ENCODE measurements at regions not wholly inside any gene's neighbourhood (a gene's known extent, or its start where the extent isn't known, plus 50 kb on each side); places are given as distances from the start of the nearest gene placed in this dataset.
"Not testable (repeated sequence)": the region's sequence is repeated elsewhere in the genome, so short reads cannot be mapped to it uniquely, and the experiment has no call there.

GRCh38 chr18:41693008-41693407 is 262.0 kb upstream of the PIK3C3 start:
- DNase-seq (ENCODE audit: low spot score), result no peak

GRCh38 chr18:41690332-41691127 is 264.5 kb upstream of the PIK3C3 start:
- no peak for DNase-seq (ENCODE audit: low spot score)

DNA sequence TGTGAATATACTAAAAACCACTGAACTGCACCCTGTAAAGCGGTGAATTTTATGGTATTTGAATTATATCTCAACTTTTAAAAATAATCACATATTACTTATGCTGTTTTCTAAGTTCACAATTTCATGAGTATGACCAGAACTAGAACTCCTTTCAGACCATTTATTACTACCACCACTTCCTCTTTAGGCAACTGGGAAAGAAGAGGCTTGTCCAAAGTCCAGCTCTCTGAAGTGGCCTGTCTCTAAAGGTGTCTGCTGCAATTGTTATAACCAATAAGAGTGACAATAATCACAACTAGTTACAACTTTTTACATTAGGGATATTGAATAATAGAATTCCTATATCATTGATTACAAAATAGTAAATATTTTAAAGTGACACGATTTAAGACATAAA is 267.9 kb upstream of the PIK3C3 start:
- no peak for DNase-seq (ENCODE audit: low spot score)

DNA sequence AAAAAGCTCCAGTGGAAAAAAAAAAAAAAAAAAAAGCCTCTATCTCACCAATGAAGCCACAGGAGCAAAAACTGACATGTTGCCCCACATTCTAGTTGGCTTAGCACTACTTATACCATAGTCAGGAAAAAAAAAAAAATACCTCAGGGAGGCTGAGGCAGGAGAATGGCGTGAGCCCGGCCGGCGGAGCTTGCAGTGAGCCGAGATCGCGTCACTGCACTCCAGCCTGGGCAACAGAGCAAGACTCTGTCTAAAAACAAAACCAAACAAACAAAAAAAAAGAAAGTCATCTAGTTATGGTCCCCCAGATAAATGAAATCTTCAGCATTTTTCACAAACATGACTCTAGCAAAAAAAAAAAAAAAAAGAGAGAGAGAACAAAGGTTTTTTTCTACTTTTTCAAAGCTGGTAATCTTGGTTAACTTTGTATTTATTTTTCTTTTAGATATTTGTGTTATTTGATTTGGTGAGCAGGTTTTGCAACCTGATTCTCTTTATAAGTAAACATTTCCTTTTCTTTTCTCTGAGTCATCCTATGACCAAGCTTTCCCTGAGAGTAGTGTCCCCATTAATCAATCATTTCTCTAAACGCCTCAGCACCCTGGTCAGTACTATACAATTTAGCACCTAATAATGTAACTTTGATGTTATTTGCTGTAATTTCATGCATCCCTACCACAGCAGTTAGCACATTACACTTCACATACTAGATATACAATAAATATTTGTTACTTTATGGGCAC is 273.7 kb upstream of the PIK3C3 start:
- no peak for DNase-seq (ENCODE audit: low spot score)

DNA sequence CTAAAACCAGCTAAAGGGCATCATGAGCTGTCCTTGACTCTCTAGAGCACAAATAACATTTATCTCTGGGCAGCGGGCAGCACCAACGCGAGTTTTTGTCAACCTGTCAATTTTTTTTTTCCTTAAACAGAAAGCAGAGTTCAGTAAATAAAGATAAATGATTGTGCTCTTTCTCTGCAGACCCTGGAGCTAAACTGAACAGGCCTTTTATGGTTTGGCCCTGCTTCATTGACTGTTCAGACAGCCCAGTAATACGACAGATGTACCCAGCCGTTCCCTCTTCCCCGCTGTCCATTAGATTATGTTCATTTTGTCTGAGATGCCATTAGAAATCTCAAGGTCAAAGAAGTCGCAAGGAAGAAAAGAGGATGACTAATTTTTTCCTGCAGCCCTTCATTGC is 280.5 kb upstream of the PIK3C3 start:
- no peak for DNase-seq (ENCODE audit: low spot score)

DNA sequence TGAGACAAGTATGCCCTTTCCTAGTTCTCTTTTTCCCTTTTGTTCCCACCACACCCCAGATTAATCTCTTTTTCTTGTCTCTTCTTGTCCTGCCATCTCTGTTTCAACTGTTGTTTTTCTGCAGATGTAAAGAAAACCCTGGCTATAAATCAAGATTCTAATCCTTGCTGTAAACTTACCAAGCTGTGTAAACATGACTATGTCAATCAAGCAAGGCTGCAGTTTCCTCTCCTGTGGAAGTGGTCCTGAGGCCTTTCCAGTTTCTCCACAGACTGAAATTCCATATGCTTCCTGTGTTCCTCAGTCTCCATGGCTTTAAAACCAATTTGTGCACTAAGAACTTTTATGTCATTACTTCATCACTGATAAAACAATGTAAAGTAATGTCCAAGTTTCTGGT is 288.8 kb upstream of the PIK3C3 start:
- DNase-seq (ENCODE audit: low spot score), result no peak

DNA sequence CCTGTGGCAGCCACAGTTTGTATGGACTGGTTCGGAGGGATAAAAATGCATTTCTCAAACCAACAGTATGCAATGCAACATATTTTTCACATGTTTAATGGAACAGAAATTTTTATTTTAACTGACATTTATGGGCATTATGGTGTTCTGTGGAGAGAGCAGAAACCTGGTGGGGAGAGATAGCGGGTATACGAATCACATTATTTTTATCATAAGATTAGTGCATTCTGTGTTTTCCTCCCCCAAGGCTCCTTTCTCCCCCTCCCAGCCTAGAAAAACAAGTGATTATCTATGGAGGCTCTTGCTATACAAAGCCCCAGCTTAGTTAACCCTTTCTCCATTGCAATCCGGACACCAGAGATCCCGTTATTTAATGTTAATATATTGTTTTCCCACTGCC is 289.8 kb upstream of the PIK3C3 start:
- no peak for DNase-seq (ENCODE audit: low spot score)

- DNase-seq (ENCODE audit: low spot score), result no peak
Measured at GRCh38 chr18:41660654-41661053, 294.4 kb upstream of the PIK3C3 start.

GRCh38 chr18:41659438-41660130 is 295.4 kb upstream of the PIK3C3 start:
- DNase-seq (ENCODE audit: low spot score), result no peak

DNA sequence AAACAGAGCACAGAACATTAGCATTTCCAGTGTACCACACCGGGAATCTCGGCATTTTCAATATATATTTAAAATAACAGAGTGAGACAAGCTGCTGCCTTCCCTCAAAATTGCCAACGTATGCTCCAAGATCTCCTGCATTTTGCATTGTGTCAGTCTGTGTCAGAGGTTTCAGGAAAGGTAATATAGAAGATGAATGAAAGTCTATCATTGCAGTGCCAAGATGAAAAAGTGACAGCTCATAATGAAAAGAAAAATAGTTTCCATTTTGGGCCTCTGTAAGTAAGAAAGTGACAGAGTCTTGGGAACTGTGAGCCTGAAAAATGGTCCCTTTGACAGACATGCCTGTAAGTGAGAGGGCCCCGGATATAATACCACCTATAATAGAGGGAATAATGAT is 297.8 kb upstream of the PIK3C3 start:
- DNase-seq (ENCODE audit: low spot score), result no peak

- DNase-seq (ENCODE audit: low spot score), result no peak
Measured at GRCh38 chr18:41655074-41655473, 300.0 kb upstream of the PIK3C3 start.

DNA sequence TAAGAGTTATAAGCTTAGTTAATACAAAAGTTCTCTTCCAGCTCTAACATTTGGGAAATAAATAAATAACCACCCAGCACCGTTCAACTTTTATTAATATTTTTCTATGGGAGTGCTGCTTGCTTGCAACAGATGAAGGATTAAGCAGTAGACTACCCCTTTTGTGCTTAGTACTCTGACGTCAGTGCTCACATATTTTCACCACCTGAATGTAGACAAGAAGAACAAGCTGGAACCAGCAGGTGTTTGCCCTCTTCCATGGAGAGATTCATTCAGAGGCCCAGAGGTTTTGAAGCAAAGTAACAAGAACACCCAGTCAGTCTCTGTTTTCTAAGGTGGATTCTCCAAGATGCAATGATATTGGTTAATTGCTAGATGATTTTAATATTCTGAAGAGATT is 307.1 kb upstream of the PIK3C3 start:
- DNase-seq (ENCODE audit: low spot score), result no peak

DNA sequence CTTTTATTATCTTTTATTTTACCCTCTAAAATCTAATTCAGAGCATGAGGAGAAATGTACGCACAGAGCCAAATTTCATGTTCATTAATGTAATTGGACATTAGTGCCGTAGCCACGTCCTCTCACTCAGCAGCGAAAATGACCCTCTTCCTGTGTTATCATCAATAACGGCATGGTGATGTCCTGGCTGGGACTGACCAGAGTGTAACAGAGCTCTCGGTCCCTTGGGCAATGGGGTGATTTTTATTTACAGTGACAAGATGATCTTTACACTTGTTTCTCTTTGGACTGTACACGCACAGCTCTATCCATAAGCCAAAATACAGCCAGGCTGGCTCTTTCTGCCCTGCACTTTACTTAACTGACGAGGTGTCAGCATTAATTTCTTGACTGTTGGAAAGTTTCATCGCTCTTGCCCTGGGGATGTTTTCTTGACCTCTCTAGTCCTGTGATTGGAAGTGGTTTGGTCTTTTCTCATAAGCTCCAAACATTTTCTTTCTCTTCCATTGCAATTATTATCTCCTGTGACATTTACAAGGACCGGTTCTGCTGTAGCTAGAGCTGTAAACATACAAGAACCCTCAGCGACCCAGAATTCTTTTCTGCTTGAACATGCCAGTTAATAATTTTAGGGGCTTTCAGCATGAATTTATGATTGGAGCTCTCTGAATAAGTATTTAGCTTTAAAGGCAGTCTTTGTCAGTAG is 308.0 kb upstream of the PIK3C3 start:
- DNase-seq (ENCODE audit: low spot score), result no peak

GRCh38 chr18:41645589-41646360 is 309.3 kb upstream of the PIK3C3 start:
- no peak for DNase-seq (ENCODE audit: low spot score)

DNA sequence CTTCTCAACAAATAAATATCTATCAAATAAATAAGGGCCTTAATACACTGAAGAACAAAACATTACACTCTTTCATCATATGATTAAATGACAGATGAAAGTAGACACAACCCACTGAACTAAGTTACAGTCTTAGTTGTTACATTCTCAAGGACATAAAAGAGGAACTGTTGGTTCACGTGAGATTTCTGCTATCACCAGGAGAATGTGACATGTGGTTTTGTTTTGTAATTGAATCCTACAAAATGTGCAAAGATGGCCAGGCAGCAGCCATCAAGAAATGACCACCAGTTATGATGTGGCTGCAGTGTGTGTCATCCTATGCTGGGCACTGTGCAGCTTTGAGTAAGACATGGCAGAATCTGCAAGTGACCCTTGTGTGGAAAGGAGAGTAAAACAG is 310.6 kb upstream of the PIK3C3 start:
- no peak for DNase-seq (ENCODE audit: low spot score)

DNA sequence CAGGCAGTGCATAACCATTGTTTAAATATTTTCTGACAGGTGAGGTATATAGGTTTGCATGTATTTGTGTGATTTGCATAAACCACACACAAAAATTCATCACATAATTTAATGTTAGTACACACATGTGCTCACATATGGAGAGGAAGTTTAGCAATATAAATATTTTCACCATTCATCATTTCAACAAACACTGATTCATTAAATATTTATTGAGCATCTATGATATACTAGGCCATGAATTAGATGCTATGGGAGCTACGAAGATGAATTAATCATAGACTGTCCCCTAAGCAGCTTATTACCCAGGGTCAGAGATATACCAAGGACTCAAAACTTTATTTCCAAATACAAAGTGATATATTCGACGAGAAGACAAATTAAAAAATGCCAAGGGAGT is 311.6 kb upstream of the PIK3C3 start:
- DNase-seq (ENCODE audit: low spot score), result no peak

DNA sequence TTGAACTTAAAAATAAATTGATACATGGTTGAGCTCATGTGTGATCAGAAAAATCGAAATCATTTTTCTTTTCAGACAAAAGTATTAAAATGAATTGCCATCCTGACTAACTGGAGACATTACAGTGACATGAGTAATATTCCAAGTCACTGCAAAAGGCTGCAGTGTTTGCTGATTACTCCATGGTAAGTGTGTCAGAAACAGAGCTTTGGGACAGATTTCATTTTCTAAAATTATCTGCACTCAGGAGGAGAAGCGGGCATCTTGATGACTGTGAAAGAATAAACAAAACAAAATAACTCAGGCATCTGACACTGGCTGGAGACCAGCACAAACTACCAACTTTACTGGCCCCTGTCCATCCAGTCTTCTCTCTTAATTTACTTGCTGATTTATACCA is 312.3 kb upstream of the PIK3C3 start:
- no peak for DNase-seq (ENCODE audit: low spot score)

GRCh38 chr18:41639218-41639617 is 315.8 kb upstream of the PIK3C3 start:
- DNase-seq (ENCODE audit: low spot score), result no peak

GRCh38 chr18:41631723-41632285 is 323.2 kb upstream of the PIK3C3 start:
- not testable (repeated sequence) for DNase-seq (ENCODE audit: low spot score)

GRCh38 chr18:41630232-41630886 is 324.7 kb upstream of the PIK3C3 start:
- DNase-seq (ENCODE audit: low spot score), result no peak

DNA sequence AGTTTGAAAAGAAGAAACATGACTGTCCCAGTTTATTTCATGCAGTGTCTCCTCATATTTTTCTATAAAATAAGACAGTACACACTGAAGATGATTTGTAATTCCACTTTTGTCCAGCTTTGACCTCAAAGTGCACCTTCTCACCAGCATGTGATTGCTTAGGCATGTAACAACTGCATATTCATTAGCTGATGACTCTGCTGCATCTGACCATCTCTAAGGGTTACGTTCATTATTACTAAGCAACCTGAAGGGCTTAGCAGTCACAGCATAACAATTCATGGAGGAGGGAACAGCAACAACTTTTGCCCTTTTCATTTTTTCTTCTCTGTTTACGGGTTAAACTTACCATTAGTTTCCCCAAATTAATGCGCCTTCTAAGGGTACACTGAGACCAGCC is 330.6 kb upstream of the PIK3C3 start:
- DNase-seq (ENCODE audit: low spot score), result no peak

Measured in CD4-positive, alpha-beta T cell treated with Interleukin-6 at 100 ng/mL for 8 hours (primary cell).